ENCODE measurements at regions not wholly inside any gene's neighbourhood (a gene's known extent, or its start where the extent isn't known, plus 50 kb on each side); places are given as distances from the start of the nearest gene placed in this dataset.
"Not testable (repeated sequence)": the region's sequence is repeated elsewhere in the genome, so short reads cannot be mapped to it uniquely, and the experiment has no call there.

- no peak overlapping the region for H2AFZ ChIP-seq
- no peaks in the 10 kb centered on the region for H3K79me2 ChIP-seq (ENCODE audit: low read depth)
- H3K36me3 ChIP-seq (ENCODE audit: low read depth): no peaks in the 10 kb centered on the region
- ChIA-PET CTCF (no interaction called here), POLR2A (ENCODE audit: unreplicated experiment) (no interaction called here)
- TF ChIP-seq EZH2 (IDR thresholded peaks at IDR 0.05; ENCODE audit: low read depth) (no peak), CTCF (conservative IDR thresholded peaks at IDR 0.05) (no peak)
- no peaks in the 10 kb centered on the region for H4K20me1 ChIP-seq (ENCODE audit: insufficient read depth)
- intact Hi-C loops (cut with micrococcal nuclease; ENCODE audit: unreplicated experiment): no loop called here
- H3K4me2 ChIP-seq: no peak overlapping the region
- H3K9me3 ChIP-seq (ENCODE audit: insufficient read depth, low read depth): no peaks in the 10 kb centered on the region
- H3K4me1 ChIP-seq (replicated peaks; ENCODE audit: insufficient read depth): no peaks in the 10 kb centered on the region
- H3K27ac ChIP-seq: no peak overlapping the region
- H3K27me3 ChIP-seq (ENCODE audit: insufficient read depth, low read depth): no peaks in the 10 kb centered on the region
- no peak overlapping the region for H3K4me3 ChIP-seq
- no peaks in the 10 kb centered on the region for H3F3A ChIP-seq (ENCODE audit: insufficient read depth, low read depth)
- no peaks in the 10 kb centered on the region for H3K9me2 ChIP-seq (ENCODE audit: insufficient read depth)
- DNase-seq: no peak
- BruUV-seq (replicated peaks): no TSS peak
Observed at GRCh38 chr4:13816472-13816871, 188.9 kb upstream of the BOD1L1 start.

GRCh38 chr4:13821522-13821921, 194.0 kb upstream of the BOD1L1 start:
- Histone ChIP-seq H3K4me2 (no peak overlapping the region), H3K9me2 (ENCODE audit: insufficient read depth) (no peaks in the 10 kb centered on the region), H3K9me3 (ENCODE audit: insufficient read depth, low read depth) (no peaks in the 10 kb centered on the region), H2AFZ (no peak overlapping the region), H4K20me1 (ENCODE audit: insufficient read depth) (no peaks in the 10 kb centered on the region), H3K27me3 (ENCODE audit: insufficient read depth, low read depth) (no peaks in the 10 kb centered on the region), H3K4me1 (replicated peaks; ENCODE audit: insufficient read depth) (no peaks in the 10 kb centered on the region), H3K4me3 (no peak overlapping the region), H3K79me2 (ENCODE audit: low read depth) (no peaks in the 10 kb centered on the region), H3F3A (ENCODE audit: insufficient read depth, low read depth) (no peaks in the 10 kb centered on the region), H3K27ac (no peak overlapping the region), H3K36me3 (ENCODE audit: low read depth) (no peaks in the 10 kb centered on the region)
- BruUV-seq (replicated peaks): no TSS peak
- no peak for TF ChIP-seq CTCF (conservative IDR thresholded peaks at IDR 0.05)
- no peak for TF ChIP-seq EZH2 (IDR thresholded peaks at IDR 0.05; ENCODE audit: low read depth)
- ChIA-PET POLR2A (ENCODE audit: unreplicated experiment) (no interaction called here), CTCF (no interaction called here)
- intact Hi-C loops (cut with micrococcal nuclease; ENCODE audit: unreplicated experiment): no loop called here
- DNase-seq: no peak

- H2AFZ ChIP-seq; CTCF ChIA-PET; intact Hi-C loops (cut with micrococcal nuclease; ENCODE audit: unreplicated experiment); BruUV-seq (replicated peaks); POLR2A ChIA-PET (ENCODE audit: unreplicated experiment); H3K36me3 ChIP-seq (ENCODE audit: low read depth); H4K20me1 ChIP-seq (ENCODE audit: insufficient read depth); H3F3A ChIP-seq (ENCODE audit: insufficient read depth, low read depth); H3K9me2 ChIP-seq (ENCODE audit: insufficient read depth); H3K4me3 ChIP-seq; H3K4me1 ChIP-seq (replicated peaks; ENCODE audit: insufficient read depth); H3K27ac ChIP-seq; DNase-seq; H3K27me3 ChIP-seq (ENCODE audit: insufficient read depth, low read depth); H3K79me2 ChIP-seq (ENCODE audit: low read depth); H3K9me3 ChIP-seq (ENCODE audit: insufficient read depth, low read depth); H3K4me2 ChIP-seq: not testable (repeated sequence)
Observed at GRCh38 chr4:13825822-13826221, 198.3 kb upstream of the BOD1L1 start.

- no peaks in the 10 kb centered on the region for H3K36me3 ChIP-seq (ENCODE audit: low read depth)
- H3F3A ChIP-seq (ENCODE audit: insufficient read depth, low read depth): no peaks in the 10 kb centered on the region
- ChIA-PET POLR2A (ENCODE audit: unreplicated experiment) (no interaction called here), CTCF (no interaction called here)
- H3K79me2 ChIP-seq (ENCODE audit: low read depth): no peaks in the 10 kb centered on the region
- TF ChIP-seq EZH2 (IDR thresholded peaks at IDR 0.05; ENCODE audit: low read depth) (no peak), CTCF (conservative IDR thresholded peaks at IDR 0.05) (no peak)
- H3K27me3 ChIP-seq (ENCODE audit: insufficient read depth, low read depth): no peaks in the 10 kb centered on the region
- intact Hi-C loops (cut with micrococcal nuclease; ENCODE audit: unreplicated experiment): no loop called here
- H3K9me2 ChIP-seq (ENCODE audit: insufficient read depth): no peaks in the 10 kb centered on the region
- no peaks in the 10 kb centered on the region for H3K4me1 ChIP-seq (replicated peaks; ENCODE audit: insufficient read depth)
- H4K20me1 ChIP-seq (ENCODE audit: insufficient read depth): no peaks in the 10 kb centered on the region
- BruUV-seq (replicated peaks): no TSS peak
- no peak overlapping the region for H3K27ac ChIP-seq
- no peak overlapping the region for H3K4me3 ChIP-seq
- no peak overlapping the region for H2AFZ ChIP-seq
- H3K4me2 ChIP-seq: no peak overlapping the region
- H3K9me3 ChIP-seq (ENCODE audit: insufficient read depth, low read depth): no peaks in the 10 kb centered on the region
- DNase-seq: no peak
Observed at GRCh38 chr4:13829457-13829856, 201.9 kb upstream of the BOD1L1 start.
